Smooth muscle cell (in vitro differentiated cells): ENCODE measurements at regions not wholly inside any gene's neighbourhood (a gene's known extent, or its start where the extent isn't known, plus 50 kb on each side); places are given as distances from the start of the nearest gene placed in this dataset.

Experiments used
- DNase-seq: peaks from one replicate; lab custom pipeline; 2025; ENCODE audit not compliant: unreplicated experiment; lab: John Stamatoyannopoulos, UW
- H2AFZ ChIP-seq: fragments of 200-600 bp; sonication (generic); 2 replicates; pipeline ENCODE4 v1.6.0; 2016; ENCODE audit warnings: antibody characterized with exemption, low read depth, mild to moderate bottlenecking
- H3F3A ChIP-seq: fragments of 200-600 bp; sonication (generic); 2 replicates; pipeline ENCODE4 v1.6.0; 2017; ENCODE audit warnings: antibody characterized with exemption, low read depth
- H3K27ac ChIP-seq: fragments of 200-600 bp; sonication (generic); 2 replicates; pipeline ENCODE4 v1.5.1; 2016; ENCODE audit warnings: low read depth, mild to moderate bottlenecking
- H3K27me3 ChIP-seq: fragments of 200-600 bp; sonication (generic); 2 replicates; pipeline ENCODE4 v1.6.1; 2016; ENCODE audit warnings: low read depth, mild to moderate bottlenecking
- H3K36me3 ChIP-seq: fragments of 200-600 bp; sonication (generic); 2 replicates; pipeline ENCODE4 v1.5.1; 2016; ENCODE audit warnings: low read depth
- H3K4me1 ChIP-seq: fragments of 200-600 bp; sonication (generic); 2 replicates; pipeline ENCODE4 v1.5.1; 2016; ENCODE audit warnings: low read depth
- H3K4me2 ChIP-seq: fragments of 200-600 bp; sonication (generic); 2 replicates; pipeline ENCODE4 v1.6.0; 2016; ENCODE audit warnings: mild to moderate bottlenecking
- H3K4me3 ChIP-seq: fragments of 200-600 bp; sonication (generic); 2 replicates; pipeline ENCODE4 v1.5.1; 2016; ENCODE audit warnings: mild to moderate bottlenecking
- H3K79me2 ChIP-seq: fragments of 200-600 bp; sonication (generic); 2 replicates; pipeline ENCODE4 v1.6.0; 2016; ENCODE audit warnings: low read depth, mild to moderate bottlenecking
- H3K9ac ChIP-seq: fragments of 200-600 bp; sonication (generic); 2 replicates; pipeline ENCODE4 v1.6.0; 2016; ENCODE audit warnings: low read depth
- H3K9me3 ChIP-seq: fragments of 200-600 bp; sonication (generic); replicated peaks from 2 replicates; pipeline ENCODE4 v1.5.1; 2016; ENCODE audit warnings: low read depth
- H4K20me1 ChIP-seq: fragments of 200-600 bp; sonication (generic); 2 replicates; pipeline ENCODE4 v1.6.0; 2016; ENCODE audit warnings: low read depth
- WGBS: methylation state at CpG from one replicate; pipeline ENCODE4 v1.1.7; 2016; ENCODE audit warnings: low lambda C conversion rate; 5-methylcytosine and 5-hydroxymethylcytosine counted together
- TF ChIP-seq, protein P1 (sequence below): fragments of 200-600 bp; sonication (generic); IDR thresholded peaks from 2 replicates; pipeline ENCODE4 v1.5.1; 2017; ENCODE audit warnings: borderline replicate concordance, mild to moderate bottlenecking, antibody characterized with exemption; ENCODE audit not compliant: insufficient read depth, poor library complexity, severe bottlenecking

DNA sequence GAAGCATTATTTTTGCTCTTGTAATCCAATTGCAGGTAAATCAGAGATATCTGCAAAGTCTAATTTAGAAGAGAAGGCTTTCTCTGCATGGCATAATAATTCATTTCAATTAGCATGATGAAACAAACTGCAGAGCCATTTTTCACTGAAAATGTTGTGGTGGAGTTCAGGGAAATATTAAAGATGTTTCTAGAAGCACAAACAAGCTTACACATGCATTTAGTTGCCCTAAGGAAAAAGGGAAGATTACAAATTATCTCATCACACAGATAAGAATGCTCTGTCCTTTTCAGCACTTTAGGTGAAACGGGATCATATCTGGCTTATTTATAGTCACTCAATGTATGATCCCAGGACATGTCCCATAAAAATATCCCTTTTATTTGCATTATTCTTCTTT, 252.1 kb upstream of the TANK start:
- Histone ChIP-seq H3K9me3 (no peaks in the 10 kb centered on the region), H3K4me1 (peaks cover 8% of the 10 kb centered on the region), H3K4me3 (no peak overlapping the region), H2AFZ (no peak overlapping the region), H3K27ac (peak overlapping the region; percentile 93), H3K27me3 (no peaks in the 10 kb centered on the region), H3K4me2 (no peak overlapping the region), H3K79me2 (no peaks in the 10 kb centered on the region), H3K9ac (no peak overlapping the region), H3K36me3 (no peaks in the 10 kb centered on the region), H3F3A (peaks cover 17% of the 10 kb centered on the region), H4K20me1 (no peaks in the 10 kb centered on the region)
- WGBS: 12% methylated on average over 1 of the region's 1 CpG
- TF ChIP-seq, protein P1, sequence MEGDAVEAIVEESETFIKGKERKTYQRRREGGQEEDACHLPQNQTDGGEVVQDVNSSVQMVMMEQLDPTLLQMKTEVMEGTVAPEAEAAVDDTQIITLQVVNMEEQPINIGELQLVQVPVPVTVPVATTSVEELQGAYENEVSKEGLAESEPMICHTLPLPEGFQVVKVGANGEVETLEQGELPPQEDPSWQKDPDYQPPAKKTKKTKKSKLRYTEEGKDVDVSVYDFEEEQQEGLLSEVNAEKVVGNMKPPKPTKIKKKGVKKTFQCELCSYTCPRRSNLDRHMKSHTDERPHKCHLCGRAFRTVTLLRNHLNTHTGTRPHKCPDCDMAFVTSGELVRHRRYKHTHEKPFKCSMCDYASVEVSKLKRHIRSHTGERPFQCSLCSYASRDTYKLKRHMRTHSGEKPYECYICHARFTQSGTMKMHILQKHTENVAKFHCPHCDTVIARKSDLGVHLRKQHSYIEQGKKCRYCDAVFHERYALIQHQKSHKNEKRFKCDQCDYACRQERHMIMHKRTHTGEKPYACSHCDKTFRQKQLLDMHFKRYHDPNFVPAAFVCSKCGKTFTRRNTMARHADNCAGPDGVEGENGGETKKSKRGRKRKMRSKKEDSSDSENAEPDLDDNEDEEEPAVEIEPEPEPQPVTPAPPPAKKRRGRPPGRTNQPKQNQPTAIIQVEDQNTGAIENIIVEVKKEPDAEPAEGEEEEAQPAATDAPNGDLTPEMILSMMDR: no peak
- DNase-seq: no peak

DNA sequence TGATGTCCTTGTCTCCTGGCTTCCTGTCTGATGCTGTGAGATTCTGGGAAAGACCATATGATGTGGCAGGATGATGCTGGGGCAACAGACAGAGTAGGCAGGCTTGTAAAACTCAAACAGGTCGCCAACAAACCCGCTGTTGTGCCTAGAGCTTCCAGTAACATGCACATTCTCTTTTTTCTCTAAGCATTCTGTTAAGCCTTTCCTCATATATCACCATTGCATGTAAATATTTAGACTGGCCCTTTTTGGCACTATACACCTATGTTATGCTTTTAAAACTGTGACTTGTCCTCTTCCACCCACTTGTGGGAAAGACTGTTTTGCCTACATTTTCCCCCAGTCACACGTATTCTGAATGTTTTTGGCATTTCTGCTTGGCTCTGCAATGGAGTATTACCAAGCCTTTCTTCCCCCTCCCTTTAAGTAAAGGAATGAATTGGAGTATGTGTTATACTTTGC, 250.4 kb upstream of the TANK start:
- no peak for DNase-seq

DNA sequence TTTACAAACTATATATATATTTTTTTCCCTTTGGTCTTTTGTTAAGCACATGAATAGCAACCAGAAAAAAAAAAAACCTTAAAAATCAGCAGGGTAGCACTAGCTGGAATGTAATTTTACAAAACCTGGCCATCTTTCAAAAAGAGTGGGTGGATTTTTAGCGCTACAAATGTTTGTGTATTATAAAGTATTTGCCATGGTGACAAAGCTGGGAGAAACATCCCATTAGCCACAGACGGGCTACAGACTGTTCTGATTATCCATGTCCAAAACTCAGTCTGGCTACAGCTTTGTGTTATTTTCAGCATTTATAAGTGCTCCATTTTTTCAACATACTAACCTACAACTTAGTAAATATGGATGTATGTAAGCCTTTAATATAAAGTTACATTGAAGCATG, 249.5 kb upstream of the TANK start:
- TF ChIP-seq, protein P1: no peak
- WGBS: 30% methylated on average over 2 of the region's 2 CpGs
- H3K9ac ChIP-seq: peak overlapping the region; percentile 85

More for the DNA sequence above, 250.4 kb upstream of the TANK start:
- no peaks in the 10 kb centered on the region for H3K9me3 ChIP-seq
- no peak overlapping the region for H3K4me3 ChIP-seq
- peaks cover 5% of the 10 kb centered on the region for H3K4me1 ChIP-seq
- peak overlapping the region; percentile 12 for H2AFZ ChIP-seq
- TF ChIP-seq, protein P1: no peak
- H3K4me2 ChIP-seq: peak overlapping the region; percentile 71
- H3K36me3 ChIP-seq: no peaks in the 10 kb centered on the region
- peak overlapping the region; percentile 75 for H3K9ac ChIP-seq
- WGBS: 18% methylated on average over 3 of the region's 3 CpGs
- H3F3A ChIP-seq: peaks cover 8% of the 10 kb centered on the region
- no peaks in the 10 kb centered on the region for H4K20me1 ChIP-seq
- no peaks in the 10 kb centered on the region for H3K79me2 ChIP-seq
- peak overlapping the region; percentile 93 for H3K27ac ChIP-seq
- H3K27me3 ChIP-seq: no peaks in the 10 kb centered on the region

DNA sequence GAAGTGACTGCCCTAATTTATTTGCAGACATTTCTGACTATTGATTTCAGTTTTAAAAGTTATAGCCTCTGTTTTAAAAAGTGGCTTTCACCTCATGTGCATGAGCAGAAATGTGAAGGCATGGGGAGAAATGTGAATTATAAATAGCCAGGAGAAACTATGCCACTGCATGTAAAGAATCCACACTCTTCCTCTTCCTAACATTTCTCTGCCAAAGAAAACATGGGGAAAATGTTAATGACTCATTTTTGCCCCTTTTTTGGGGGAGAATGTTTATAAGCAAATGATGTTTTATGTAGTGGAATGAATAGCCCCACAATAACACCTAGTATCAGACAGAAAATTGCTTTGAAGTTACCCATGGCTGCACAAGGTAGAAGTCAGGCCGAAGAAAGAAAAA, 249.0 kb upstream of the TANK start:
- Histone ChIP-seq H3K9ac (peak overlapping the region; percentile 85), H3K36me3 (no peaks in the 10 kb centered on the region), H4K20me1 (no peaks in the 10 kb centered on the region), H3K4me2 (peak overlapping the region; percentile 71), H3K27me3 (no peaks in the 10 kb centered on the region), H3K9me3 (no peaks in the 10 kb centered on the region), H3K4me3 (no peak overlapping the region), H2AFZ (no peak overlapping the region), H3K27ac (peak overlapping the region; percentile 93), H3K4me1 (peaks cover 5% of the 10 kb centered on the region), H3K79me2 (no peaks in the 10 kb centered on the region), H3F3A (peaks cover 8% of the 10 kb centered on the region)
- TF ChIP-seq, protein P1: no peak
- DNase-seq: no peak
- WGBS: 87% methylated on average over 1 of the region's 1 CpG

More for the DNA sequence above, 249.5 kb upstream of the TANK start:
- Histone ChIP-seq H3K79me2 (no peaks in the 10 kb centered on the region), H3K4me3 (no peak overlapping the region), H3F3A (peaks cover 8% of the 10 kb centered on the region), H3K36me3 (no peaks in the 10 kb centered on the region), H3K4me1 (peaks cover 5% of the 10 kb centered on the region), H3K9me3 (no peaks in the 10 kb centered on the region), H3K27me3 (no peaks in the 10 kb centered on the region), H4K20me1 (no peaks in the 10 kb centered on the region), H3K27ac (peak overlapping the region; percentile 93), H3K4me2 (peak overlapping the region; percentile 71), H2AFZ (peak overlapping the region; percentile 12)
- no peak for DNase-seq
